WTC11 (cell line): ENCODE measurements at regions not wholly inside any gene's neighbourhood (a gene's known extent, or its start where the extent isn't known, plus 50 kb on each side); places are given as distances from the start of the nearest gene placed in this dataset.

ENCODE experiments used
- CREB1 ChIP-seq: sonication (generic); formaldehyde crosslinking; IDR thresholded peaks from 2 replicates; pipeline ENCODE4 v1.8.0; 2023; ENCODE audit warnings: mild to moderate bottlenecking, missing genetic modification reagents
- CREM ChIP-seq: sonication (generic); formaldehyde crosslinking; IDR thresholded peaks from 2 replicates; pipeline ENCODE4 v1.8.1; 2022; ENCODE audit warnings: mild to moderate bottlenecking, missing genetic modification reagents, moderate library complexity
- TF ChIP-seq, protein P1 (sequence below): fragments of 200-600 bp; IDR thresholded peaks from 2 replicates; pipeline ENCODE4 v1.8.0; 2022; ENCODE audit warnings: antibody characterized with exemption
- TF ChIP-seq, protein P2 (sequence below): fragments of 250-450 bp; sonication (Bioruptor Pico); IDR thresholded peaks from 2 replicates; pipeline ENCODE4 v1.9.0; 2021; ENCODE audit warnings: mild to moderate bottlenecking
- TF ChIP-seq, protein P3 (sequence below): sonication (generic); formaldehyde crosslinking; IDR thresholded peaks from 2 replicates; pipeline ENCODE4 v1.8.1; 2022; ENCODE audit warnings: mild to moderate bottlenecking, missing genetic modification reagents, moderate library complexity, borderline replicate concordance

DNA sequence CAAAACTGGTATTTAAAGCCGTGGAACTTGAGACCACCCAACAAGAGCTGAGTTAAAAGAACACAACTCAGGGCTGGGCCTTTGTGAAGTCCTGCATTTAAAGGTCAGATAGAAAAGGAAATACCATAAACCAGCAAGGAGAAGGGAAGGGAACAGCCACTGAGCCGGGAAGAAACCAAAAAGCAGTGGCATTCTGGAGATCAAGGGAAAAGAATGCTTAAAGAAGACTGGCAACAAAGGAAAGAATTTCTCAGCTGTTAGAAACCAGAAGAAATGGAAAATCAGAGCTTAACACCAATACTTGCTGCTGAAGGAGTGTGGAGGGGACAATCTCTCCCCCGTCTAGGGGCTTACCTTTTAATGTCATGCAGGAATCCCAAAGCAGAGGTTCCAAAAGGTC is 247.4 kb upstream of the CHRNA7 start:
- TF ChIP-seq, protein P1, sequence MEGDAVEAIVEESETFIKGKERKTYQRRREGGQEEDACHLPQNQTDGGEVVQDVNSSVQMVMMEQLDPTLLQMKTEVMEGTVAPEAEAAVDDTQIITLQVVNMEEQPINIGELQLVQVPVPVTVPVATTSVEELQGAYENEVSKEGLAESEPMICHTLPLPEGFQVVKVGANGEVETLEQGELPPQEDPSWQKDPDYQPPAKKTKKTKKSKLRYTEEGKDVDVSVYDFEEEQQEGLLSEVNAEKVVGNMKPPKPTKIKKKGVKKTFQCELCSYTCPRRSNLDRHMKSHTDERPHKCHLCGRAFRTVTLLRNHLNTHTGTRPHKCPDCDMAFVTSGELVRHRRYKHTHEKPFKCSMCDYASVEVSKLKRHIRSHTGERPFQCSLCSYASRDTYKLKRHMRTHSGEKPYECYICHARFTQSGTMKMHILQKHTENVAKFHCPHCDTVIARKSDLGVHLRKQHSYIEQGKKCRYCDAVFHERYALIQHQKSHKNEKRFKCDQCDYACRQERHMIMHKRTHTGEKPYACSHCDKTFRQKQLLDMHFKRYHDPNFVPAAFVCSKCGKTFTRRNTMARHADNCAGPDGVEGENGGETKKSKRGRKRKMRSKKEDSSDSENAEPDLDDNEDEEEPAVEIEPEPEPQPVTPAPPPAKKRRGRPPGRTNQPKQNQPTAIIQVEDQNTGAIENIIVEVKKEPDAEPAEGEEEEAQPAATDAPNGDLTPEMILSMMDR, result no peak
- TF ChIP-seq CREM (CRISPR knock-in tag) (no peak), CREB1 (CRISPR knock-in tag) (no peak)
- TF ChIP-seq, protein P2, sequence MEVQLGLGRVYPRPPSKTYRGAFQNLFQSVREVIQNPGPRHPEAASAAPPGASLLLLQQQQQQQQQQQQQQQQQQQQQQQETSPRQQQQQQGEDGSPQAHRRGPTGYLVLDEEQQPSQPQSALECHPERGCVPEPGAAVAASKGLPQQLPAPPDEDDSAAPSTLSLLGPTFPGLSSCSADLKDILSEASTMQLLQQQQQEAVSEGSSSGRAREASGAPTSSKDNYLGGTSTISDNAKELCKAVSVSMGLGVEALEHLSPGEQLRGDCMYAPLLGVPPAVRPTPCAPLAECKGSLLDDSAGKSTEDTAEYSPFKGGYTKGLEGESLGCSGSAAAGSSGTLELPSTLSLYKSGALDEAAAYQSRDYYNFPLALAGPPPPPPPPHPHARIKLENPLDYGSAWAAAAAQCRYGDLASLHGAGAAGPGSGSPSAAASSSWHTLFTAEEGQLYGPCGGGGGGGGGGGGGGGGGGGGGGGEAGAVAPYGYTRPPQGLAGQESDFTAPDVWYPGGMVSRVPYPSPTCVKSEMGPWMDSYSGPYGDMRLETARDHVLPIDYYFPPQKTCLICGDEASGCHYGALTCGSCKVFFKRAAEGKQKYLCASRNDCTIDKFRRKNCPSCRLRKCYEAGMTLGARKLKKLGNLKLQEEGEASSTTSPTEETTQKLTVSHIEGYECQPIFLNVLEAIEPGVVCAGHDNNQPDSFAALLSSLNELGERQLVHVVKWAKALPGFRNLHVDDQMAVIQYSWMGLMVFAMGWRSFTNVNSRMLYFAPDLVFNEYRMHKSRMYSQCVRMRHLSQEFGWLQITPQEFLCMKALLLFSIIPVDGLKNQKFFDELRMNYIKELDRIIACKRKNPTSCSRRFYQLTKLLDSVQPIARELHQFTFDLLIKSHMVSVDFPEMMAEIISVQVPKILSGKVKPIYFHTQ (CRISPR knock-in tag), result no peak
- TF ChIP-seq, protein P3, sequence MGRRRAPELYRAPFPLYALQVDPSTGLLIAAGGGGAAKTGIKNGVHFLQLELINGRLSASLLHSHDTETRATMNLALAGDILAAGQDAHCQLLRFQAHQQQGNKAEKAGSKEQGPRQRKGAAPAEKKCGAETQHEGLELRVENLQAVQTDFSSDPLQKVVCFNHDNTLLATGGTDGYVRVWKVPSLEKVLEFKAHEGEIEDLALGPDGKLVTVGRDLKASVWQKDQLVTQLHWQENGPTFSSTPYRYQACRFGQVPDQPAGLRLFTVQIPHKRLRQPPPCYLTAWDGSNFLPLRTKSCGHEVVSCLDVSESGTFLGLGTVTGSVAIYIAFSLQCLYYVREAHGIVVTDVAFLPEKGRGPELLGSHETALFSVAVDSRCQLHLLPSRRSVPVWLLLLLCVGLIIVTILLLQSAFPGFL (CRISPR knock-in tag), result no peak
